ENCODE measurements at regions not wholly inside any gene's neighbourhood (a gene's known extent, or its start where the extent isn't known, plus 50 kb on each side); places are given as distances from the start of the nearest gene placed in this dataset.

DNA sequence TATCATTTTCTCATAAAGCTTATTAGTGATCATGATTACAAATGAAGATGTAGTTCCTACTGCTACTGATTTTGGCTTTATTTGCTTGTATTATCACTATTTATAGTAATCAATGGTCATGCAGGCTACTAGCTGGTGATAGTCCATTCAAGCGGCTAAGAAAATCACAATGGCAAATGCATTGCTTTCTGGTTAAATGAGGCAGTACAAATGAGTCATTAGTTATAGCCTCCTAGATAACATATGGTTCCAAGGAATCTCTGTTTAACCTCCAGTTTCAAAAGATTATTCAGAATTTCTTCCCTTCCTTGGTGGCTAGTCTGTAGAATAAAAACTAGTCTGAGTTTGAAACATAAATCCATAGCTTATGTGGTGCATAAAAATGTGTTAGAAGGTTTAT, 141.3 kb upstream of the HTR2A start:
- no peak for DNase-seq
- in situ Hi-C loops (cut with HindIII; ENCODE audit: low pct_ligation_motif_present, low pct_unique_long_range_greater_than_20kb, low sequenced_read_pairs), result no loop called here

DNA sequence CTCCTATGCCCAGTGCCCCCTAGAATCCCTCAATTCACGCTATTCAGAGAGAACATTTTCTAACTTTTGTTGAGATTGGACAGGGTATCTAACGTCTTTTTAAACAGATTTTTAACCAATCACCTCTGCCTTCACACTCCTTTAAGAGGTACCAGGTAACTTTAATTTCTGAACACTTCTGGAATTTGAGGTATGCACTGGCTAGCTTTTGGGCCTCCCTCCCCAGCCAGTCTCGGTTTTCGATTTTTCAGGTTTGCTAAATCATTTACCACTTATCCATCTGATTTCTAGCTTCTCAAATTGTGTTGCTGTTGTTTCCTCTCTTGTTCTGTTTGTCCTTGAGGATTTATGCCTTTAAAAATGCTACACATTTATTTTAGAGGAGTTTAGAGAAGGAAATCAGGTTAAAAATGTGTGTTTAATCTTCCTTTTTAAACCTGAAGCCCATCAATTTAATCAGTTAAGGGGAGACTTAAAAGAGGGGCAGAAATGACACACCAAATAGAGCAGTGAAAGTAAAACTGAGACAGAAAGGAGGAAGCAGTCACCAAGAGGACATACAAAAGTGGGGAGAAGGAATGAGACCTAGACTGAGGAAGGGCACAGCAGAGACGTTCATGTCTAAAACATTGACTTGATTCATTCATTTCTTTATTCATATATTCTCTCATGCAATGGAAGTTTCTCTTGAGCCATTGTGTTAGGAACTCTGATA, 139.6 kb upstream of the HTR2A start:
- in situ Hi-C loops (cut with HindIII; ENCODE audit: low pct_ligation_motif_present, low pct_unique_long_range_greater_than_20kb, low sequenced_read_pairs), result no loop called here
- DNase-seq, result no peak

DNA sequence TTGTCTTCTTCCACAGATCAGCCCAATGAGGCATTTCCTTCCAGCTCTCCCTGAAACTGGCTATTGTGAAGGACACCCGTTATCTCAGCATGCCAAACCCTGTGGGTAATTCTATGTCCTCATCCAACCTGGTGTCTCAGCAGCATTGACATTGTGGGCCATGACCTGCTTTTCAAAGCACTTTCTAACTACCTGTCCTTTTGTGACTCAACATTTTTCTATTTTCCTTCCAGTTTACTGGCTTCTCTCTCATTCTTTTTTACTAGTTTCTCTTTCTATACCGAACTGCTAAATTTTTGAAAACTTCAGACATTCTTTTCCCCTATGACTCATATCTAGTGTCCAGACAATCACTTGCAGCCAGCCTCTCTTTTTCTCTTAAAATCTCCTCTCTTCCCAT, 136.4 kb upstream of the HTR2A start:
- DNase-seq, result no peak

DNA sequence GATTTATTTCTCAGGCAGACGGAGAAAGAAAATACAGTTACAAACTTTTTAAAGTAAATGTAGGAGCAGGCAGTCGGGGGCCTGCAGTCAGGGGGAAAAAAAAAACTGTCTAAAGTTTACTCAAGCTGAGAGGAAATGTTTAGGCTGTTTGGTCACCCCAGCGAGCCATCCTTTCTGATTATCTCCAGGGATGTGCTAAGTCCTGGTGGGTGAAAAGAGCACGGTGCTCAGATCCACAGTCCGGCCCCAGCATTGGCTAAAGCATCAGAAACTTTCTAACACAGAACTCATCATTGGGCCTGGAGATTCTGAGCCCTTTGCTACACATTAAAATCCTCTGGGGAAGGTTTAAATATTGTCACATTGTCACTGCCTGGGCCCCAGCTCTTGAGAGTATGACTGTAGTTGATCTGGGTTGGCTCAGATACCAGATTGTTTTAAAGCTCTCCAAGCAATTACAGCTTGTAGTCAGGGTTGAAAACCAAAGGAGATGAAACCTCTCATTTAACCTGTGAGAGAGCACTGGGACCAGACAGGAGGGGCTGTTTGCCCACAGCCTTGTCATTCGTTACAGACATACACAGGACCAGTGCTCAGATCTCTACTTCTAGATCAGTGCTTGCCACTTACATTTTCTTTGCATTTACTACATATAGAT, 131.1 kb upstream of the HTR2A start:
- DNase-seq, result no peak
- in situ Hi-C loops (cut with HindIII; ENCODE audit: low pct_ligation_motif_present, low pct_unique_long_range_greater_than_20kb, low sequenced_read_pairs), result no loop called here

More for the DNA sequence above, 136.4 kb upstream of the HTR2A start:
- in situ Hi-C loops (cut with HindIII; ENCODE audit: low pct_ligation_motif_present, low pct_unique_long_range_greater_than_20kb, low sequenced_read_pairs), result no loop called here

DNA sequence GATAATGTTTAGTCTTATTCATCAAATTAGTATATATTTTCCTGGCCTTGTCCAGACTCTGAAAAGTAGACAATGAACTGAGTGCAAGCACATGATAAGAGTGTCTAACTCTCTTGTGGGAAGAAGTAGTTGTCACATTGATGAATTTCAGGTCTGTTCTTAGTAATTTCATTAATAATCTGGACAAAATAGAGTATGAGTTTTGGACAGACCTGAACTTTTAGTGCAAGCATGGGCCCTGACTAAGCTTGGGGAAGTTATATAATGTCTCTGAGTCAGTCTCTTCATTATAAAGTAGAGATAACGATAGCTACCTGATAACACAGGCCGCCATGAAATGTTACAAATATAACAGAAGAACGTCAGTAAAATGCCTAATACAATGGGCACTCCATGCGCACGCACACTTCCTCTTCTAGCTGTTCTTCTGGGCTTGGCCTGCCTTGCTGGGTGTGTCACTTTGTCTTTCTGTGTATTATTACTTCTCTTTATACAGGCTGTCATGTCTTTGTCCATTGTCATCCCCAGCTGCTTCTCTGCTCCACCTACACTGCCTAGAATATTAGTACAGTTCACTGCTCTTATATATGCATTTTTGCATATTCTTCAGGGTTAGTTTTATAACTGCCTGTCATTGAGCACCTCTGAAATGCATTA, 129.1 kb upstream of the HTR2A start:
- in situ Hi-C loops (cut with HindIII; ENCODE audit: low pct_ligation_motif_present, low pct_unique_long_range_greater_than_20kb, low sequenced_read_pairs), result no loop called here
- no peak for DNase-seq

DNA sequence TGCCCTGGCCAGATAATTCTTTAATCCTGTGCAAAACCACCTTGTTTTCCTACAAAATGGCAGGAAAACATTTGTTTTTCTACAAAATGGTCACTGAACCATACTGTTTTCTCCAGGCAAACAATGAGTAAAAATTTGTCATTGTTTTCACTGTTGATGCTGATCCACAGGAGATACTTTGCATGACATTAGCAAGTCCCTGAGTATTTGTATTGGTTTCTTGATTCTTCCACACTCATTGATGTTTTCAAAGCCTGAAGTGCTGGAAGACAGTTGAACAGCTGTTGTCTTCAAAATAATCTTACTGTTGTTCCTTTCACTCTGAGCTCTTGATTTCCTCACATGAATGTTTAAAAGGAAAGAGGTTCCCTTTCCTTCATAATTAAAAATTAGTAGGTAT, 123.1 kb upstream of the HTR2A start:
- in situ Hi-C loops (cut with HindIII; ENCODE audit: low pct_ligation_motif_present, low pct_unique_long_range_greater_than_20kb, low sequenced_read_pairs), result no loop called here
- no peak for DNase-seq

DNA sequence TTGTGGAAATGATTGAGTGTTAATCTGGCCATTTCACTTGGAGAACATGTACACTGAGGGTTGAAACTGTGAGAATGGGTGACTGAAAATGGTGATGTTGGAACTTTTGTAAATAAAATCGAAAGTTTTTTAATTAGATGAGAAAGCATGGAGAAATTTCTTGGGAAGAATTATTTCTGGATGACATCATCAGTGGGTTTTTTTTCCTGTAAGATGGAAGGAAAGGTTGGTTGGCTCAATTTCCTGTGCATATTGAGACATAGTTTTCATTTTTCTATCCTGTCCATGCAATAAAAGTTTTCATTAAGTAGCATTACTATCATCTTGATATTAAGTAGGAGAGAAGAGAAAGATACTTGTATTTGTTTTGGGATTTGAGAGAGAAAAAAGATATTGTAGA, 120.6 kb upstream of the HTR2A start:
- DNase-seq, result no peak
- in situ Hi-C loops (cut with HindIII; ENCODE audit: low pct_ligation_motif_present, low pct_unique_long_range_greater_than_20kb, low sequenced_read_pairs), result no loop called here

DNA sequence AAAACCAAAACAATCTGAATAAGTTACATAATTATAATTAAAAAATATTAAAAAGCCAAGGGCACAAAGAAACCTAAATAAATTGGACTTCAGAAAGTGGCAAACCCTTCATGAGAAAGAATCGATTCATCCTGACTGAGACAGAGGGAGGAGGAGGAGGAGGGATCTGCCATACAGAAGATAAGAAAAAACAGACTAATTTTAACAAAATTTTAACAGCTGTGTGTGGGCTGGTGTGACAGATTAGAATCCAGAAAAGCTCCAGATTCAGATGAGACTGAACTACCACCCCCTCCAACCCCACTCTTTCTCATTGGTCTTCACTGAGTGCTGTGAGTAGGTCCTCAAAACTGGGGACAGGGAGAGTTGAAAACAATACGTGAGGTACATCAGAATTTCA, 111.5 kb upstream of the HTR2A start:
- in situ Hi-C loops (cut with HindIII; ENCODE audit: low pct_ligation_motif_present, low pct_unique_long_range_greater_than_20kb, low sequenced_read_pairs), result no loop called here
- no peak for DNase-seq

DNA sequence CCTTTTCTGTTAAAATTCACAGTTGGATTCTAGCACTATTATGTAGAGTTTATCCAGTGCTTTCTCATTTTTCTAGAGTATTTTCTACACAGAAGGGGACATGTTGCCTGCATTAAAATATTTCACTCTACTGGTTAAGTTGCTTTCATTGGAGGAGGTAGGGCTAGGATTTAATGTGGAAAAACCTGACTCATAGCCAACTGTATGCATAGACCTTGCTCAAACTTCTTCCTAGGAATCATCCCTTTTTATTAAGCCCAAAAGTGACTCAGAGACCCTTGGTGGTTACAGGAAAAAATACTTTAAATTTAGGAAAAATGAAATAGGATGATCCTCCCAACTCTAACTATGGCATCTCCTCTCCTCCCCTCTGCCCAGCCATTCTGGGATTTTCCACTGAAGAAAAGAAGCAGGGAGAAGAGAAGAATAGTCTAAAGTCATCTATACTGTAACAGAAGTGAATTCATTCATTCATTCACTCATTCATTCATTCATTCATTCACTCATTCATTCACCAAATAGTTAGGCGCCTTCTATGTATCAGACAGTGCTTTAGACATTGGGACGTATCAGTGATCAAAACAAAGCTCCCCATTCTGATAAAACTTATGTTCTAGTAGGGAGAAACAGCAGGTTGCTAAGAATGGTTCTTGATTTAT, 109.0 kb upstream of the HTR2A start:
- no peak for DNase-seq
- in situ Hi-C loops (cut with HindIII; ENCODE audit: low pct_ligation_motif_present, low pct_unique_long_range_greater_than_20kb, low sequenced_read_pairs), result no loop called here

DNA sequence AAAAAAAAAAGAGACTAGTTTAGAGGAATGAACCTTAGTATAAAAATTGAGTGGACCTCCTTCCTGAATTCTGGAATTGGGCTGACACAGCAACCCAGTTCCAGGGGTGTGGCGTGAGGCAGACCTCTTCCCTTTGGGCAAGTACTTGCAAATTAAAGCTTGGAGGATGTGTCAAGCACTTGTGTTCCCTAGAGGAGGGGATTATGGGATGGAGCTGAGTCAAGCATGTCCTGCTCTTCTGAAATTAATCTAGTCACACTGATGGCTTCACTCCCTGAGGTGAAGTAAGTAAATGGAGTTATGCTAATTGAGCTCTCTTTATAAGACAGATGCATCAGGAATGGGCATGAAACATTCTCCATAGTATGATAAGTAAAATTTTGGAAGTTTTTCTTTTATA, 107.7 kb upstream of the HTR2A start:
- in situ Hi-C loops (cut with HindIII; ENCODE audit: low pct_ligation_motif_present, low pct_unique_long_range_greater_than_20kb, low sequenced_read_pairs), result no loop called here
- no peak for DNase-seq

DNA sequence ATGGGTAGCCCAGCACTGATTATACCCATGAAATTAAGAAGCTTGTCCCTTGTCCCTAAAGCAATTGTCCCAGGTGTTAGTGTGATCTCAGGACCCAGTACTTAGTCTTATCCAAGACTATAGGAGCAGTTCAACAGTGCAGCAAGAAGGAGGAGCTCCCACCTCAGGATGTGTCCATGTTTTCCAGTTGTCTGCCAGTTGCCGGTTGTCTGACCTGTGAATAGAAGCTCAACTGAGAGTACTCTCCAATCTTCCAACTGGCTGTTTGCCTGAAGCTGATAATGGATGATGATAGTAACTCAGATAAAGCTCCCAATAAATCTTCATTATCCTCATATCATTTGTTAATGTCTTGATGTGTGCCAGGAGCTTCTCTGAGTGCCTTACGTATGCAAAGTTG, 107.2 kb upstream of the HTR2A start:
- DNase-seq, result no peak
- in situ Hi-C loops (cut with HindIII; ENCODE audit: low pct_ligation_motif_present, low pct_unique_long_range_greater_than_20kb, low sequenced_read_pairs), result no loop called here

DNA sequence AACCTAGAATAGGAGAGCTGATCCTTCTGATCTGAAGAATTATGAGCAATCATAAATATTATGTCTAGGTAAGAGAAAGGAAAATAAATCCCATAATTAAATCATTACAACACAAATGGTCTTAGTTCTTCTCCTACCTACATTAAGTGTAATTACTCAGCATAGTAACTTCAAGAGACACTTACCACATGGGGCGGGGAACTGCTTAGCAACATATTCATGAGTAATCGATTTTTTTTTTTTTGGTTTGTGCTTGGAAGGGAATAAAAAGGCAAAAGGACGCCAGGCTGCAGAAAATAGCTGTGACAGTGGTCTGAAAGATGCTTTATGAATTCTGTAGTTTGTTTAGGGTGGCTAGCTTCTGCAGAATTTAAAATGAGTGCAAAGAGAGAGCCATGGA, 103.3 kb upstream of the HTR2A start:
- in situ Hi-C loops (cut with HindIII; ENCODE audit: low pct_ligation_motif_present, low pct_unique_long_range_greater_than_20kb, low sequenced_read_pairs), result no loop called here
- DNase-seq, result no peak

DNA sequence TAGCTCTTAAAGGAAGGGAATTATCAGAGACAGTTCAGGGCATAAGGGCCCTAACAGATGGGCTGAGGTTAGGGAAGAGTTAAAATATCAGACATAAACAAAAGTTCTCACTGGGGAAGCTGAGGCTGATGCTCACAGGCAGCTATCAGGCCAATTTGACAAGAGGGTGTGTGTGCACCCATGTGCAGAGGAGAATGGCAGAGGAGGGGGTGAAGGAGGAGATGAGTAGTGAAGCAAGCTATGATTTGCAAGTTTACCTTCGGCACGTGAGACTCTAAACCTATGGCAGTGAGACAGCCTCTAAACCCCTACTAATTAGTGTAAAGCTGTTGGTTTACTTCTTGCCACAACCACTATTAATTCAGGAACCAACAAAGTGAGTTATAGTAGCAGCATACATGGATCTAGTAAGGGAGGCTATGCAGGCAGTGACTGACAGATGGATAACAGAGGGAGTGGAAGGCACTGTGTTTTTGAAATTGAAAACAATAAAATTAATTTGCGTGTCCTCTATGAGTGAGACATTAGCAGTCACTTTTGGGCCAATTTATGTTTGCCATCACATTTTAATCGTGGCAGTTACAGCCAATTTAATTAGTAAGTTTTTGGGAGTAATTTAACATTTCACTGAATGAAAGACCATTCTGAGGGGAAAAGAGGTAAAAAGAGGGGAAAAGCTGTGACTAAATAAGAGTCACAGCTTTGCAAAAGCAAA, 99.6 kb upstream of the HTR2A start:
- in situ Hi-C loops (cut with HindIII; ENCODE audit: low pct_ligation_motif_present, low pct_unique_long_range_greater_than_20kb, low sequenced_read_pairs), result no loop called here
- no peak for DNase-seq

DNA sequence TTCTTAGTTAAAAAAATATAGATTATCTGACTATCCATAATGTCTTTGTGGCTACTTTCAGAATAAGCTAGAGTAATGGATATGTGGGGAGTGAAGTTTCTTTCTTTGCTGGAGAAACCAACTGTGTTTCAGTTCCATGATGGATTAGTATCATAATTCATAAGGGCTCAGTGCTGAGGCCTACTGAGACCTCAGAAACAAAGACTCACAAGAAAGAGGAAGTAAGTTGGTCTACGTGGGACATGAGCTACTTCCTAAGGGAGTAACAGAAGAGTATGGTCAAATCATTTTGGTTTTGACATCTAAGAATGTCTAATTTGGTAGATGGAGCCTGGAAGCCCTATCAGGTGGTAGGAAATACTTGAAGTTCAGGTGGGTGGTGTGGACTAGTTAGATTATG, 99.0 kb upstream of the HTR2A start:
- in situ Hi-C loops (cut with HindIII; ENCODE audit: low pct_ligation_motif_present, low pct_unique_long_range_greater_than_20kb, low sequenced_read_pairs), result no loop called here
- DNase-seq, result no peak

DNA sequence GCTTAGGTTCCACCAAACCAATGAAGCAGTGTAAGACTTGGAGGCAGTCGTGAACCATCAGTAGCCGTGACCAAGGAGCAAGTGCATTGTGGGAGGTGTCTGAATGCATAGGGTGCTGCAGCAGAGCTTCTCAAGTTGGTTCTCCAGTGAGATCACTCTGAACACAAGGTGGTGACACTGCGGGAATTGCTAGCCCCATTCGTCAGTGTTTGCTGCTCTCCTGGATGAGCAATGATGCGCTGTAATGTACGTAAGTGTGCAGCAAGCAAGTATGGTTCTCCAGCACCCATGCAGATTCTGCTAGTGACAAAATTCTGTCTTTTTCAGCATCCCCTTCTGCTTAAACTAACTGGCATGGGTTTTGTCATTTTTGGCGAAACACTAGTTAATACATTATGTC, 97.6 kb upstream of the HTR2A start:
- DNase-seq, result no peak
- in situ Hi-C loops (cut with HindIII; ENCODE audit: low pct_ligation_motif_present, low pct_unique_long_range_greater_than_20kb, low sequenced_read_pairs), result no loop called here

DNA sequence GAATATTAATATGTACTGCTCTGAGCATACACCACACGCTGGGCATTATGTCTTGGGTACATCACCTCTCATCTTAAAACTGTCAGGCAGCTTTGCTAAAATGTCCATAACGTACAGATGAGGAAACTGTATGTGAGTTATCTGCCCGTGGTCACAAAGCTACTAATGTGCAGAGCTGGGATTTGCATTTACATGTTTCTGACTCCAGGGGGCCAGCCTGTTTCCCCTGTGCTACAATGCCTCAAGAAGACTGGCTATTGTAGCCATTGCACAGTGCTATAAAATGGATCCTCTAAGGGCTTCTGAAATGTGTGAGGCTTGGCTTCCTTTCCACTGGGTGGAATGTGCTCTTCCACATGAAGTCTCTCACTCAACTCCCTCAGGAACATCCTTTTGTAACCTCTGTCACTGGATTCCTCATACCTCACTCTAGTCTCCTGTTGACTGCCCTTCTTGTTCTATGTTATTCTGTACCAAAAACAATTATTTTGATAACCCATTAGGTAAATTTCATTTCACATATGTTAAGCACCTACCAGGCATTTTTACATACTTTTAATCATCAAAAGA, 95.6 kb upstream of the HTR2A start:
- peak; percentile 10 for DNase-seq
- in situ Hi-C loops (cut with HindIII; ENCODE audit: low pct_ligation_motif_present, low pct_unique_long_range_greater_than_20kb, low sequenced_read_pairs), result no loop called here

DNA sequence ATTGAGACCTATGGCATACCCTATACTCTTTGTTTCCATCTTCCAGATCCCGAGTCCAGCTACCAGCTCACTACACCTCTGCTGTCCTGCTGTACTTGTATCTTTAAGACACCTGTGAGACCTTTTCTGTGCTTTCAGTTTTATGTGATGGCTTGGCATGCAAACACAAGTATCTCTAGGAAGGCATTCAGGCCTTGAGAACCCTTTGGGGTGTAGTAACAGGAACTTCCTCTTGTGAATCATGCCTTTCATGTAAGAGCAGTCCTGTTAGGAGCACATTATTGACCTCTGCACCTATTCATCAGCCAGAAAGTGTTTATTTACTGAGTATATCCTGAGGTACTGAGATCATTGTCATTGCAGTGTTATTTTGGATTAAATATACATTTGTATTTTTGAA, 87.0 kb upstream of the HTR2A start:
- no peak for DNase-seq
- in situ Hi-C loops (cut with HindIII; ENCODE audit: low pct_ligation_motif_present, low pct_unique_long_range_greater_than_20kb, low sequenced_read_pairs), result no loop called here

DNA sequence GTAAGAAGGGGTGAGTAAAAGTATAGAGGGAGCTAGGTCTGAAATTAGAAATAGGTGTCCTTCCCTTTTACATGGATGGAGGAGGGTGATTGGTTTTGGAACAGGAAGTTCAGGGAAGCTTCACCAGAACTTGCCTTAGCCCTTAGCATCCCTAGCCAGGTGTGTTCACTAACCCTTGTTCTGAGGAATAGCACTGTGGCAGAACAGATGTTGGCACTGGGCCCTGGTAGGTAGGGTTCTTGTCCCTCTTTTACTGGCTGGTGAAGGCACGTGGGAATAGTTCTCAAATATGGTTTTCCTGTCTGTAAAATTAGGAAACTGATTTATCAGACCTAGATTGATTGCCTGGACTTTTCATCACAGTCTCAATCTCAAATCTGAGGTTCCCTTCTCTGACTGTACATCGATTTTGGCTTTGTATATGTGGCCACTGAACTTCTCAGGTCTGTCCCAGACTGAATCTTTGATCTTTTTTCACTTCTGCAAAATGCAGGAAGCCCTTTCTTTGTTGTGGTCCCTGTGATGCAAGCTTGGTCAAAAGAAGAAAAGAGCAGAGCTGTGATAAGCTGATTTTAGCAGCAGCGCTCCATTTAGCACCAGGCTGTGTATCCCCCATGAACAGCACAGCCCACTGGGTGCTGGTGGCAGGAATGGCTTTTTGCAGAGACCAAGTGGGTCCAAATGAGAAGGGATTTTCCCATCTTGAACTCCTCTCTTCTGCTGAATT, 86.2 kb upstream of the HTR2A start:
- in situ Hi-C loops (cut with HindIII; ENCODE audit: low pct_ligation_motif_present, low pct_unique_long_range_greater_than_20kb, low sequenced_read_pairs), result no loop called here
- no peak for DNase-seq
